Calu3 (cell line): ENCODE measurements at regions not wholly inside any gene's neighbourhood (a gene's known extent, or its start where the extent isn't known, plus 50 kb on each side); places are given as distances from the start of the nearest gene placed in this dataset.

Source experiments
- BruUV-seq: library from RNA; stranded (reverse); fragments of 400-500 nt; replicated peaks from 2 replicates; lab custom pipeline; 2021; lab: Mats Ljungman, UMichigan
- CTCF ChIA-PET: fragments of 300-600 bp; sonication (Branson Sonifier 250); formaldehyde crosslinking; loops from one replicate; lab custom pipeline; 2022; ENCODE audit warnings: antibody characterized with exemption; lab: Charles Lee
- DNase-seq: peaks from one replicate; pipeline ENCODE4 v3.0.0; 2022
- H3K27ac Mint-ChIP-seq: one replicate; pipeline ENCODE4 v1.8.0; 2022; ENCODE audit warnings: mixed read lengths; ENCODE audit not compliant: unreplicated experiment
- H3K27me3 Mint-ChIP-seq: one replicate; pipeline ENCODE4 v1.8.0; 2022; ENCODE audit warnings: mixed read lengths; ENCODE audit not compliant: unreplicated experiment
- H3K36me3 Mint-ChIP-seq: one replicate; pipeline ENCODE4 v1.8.0; 2022; ENCODE audit warnings: mild to moderate bottlenecking, moderate library complexity, mixed read lengths; ENCODE audit not compliant: insufficient read depth, unreplicated experiment
- H3K4me1 Mint-ChIP-seq: one replicate; pipeline ENCODE4 v1.8.0; 2022; ENCODE audit warnings: mild to moderate bottlenecking, low read depth, mixed read lengths; ENCODE audit not compliant: unreplicated experiment
- H3K4me3 Mint-ChIP-seq: one replicate; pipeline ENCODE4 v1.8.0; 2022; ENCODE audit warnings: mild to moderate bottlenecking, low read depth, moderate library complexity, mixed read lengths; ENCODE audit not compliant: unreplicated experiment
- H3K9me3 Mint-ChIP-seq: one replicate; pipeline ENCODE4 v1.8.0; 2022; ENCODE audit warnings: low read depth, mixed read lengths; ENCODE audit not compliant: unreplicated experiment
- CTCF ChIP-seq: fragments of 200-600 bp; IDR thresholded peaks from one replicate; pipeline ENCODE4 v1.8.0; 2022; ENCODE audit warnings: antibody characterized with exemption; ENCODE audit not compliant: unreplicated experiment
- intact Hi-C: fragments of 100-400 bp; cut with micrococcal nuclease; formaldehyde crosslinking; loops from one replicate; pipeline ENCODE4 v1.10.0; 2022; ENCODE audit not compliant: unreplicated experiment

GRCh38 chr17:13788385-13788784, 186.7 kb upstream of the HS3ST3A1 start:
- no peak for TF ChIP-seq CTCF
- H3K9me3 Mint-ChIP-seq, result peaks cover 7% of the 10 kb centered on the region
- H3K4me1 Mint-ChIP-seq, result no peaks in the 10 kb centered on the region
- H3K27ac Mint-ChIP-seq, result no peak overlapping the region
- CTCF ChIA-PET, result no interaction called here
- H3K4me3 Mint-ChIP-seq, result no peak overlapping the region
- intact Hi-C loops, result no loop called here
- no TSS peak for BruUV-seq
- no peaks in the 10 kb centered on the region for H3K27me3 Mint-ChIP-seq
- no peak for DNase-seq
- no peaks in the 10 kb centered on the region for H3K36me3 Mint-ChIP-seq

GRCh38 chr17:13792314-13792713, 190.6 kb upstream of the HS3ST3A1 start:
- intact Hi-C loops, result no loop called here

GRCh38 chr17:13793951-13794350, 192.2 kb upstream of the HS3ST3A1 start:
- CTCF ChIA-PET, result no interaction called here
- peaks cover 9% of the 10 kb centered on the region for H3K9me3 Mint-ChIP-seq
- no peaks in the 10 kb centered on the region for H3K36me3 Mint-ChIP-seq
- no TSS peak for BruUV-seq
- no peak overlapping the region for H3K4me3 Mint-ChIP-seq
- H3K27me3 Mint-ChIP-seq, result no peaks in the 10 kb centered on the region
- no peak for TF ChIP-seq CTCF
- no peak for DNase-seq
- no peaks in the 10 kb centered on the region for H3K4me1 Mint-ChIP-seq
- no peak overlapping the region for H3K27ac Mint-ChIP-seq
- intact Hi-C loops, result no loop called here

More at GRCh38 chr17:13792314-13792713, 190.6 kb upstream of the HS3ST3A1 start:
- BruUV-seq, result no TSS peak
- no peak for TF ChIP-seq CTCF
- CTCF ChIA-PET, result no interaction called here
- no peaks in the 10 kb centered on the region for H3K4me1 Mint-ChIP-seq
- H3K9me3 Mint-ChIP-seq, result peaks cover 6% of the 10 kb centered on the region
- no peaks in the 10 kb centered on the region for H3K36me3 Mint-ChIP-seq
- no peak overlapping the region for H3K27ac Mint-ChIP-seq
- H3K4me3 Mint-ChIP-seq, result no peak overlapping the region
- DNase-seq, result no peak
- H3K27me3 Mint-ChIP-seq, result no peaks in the 10 kb centered on the region

- BruUV-seq, result no TSS peak
- CTCF ChIA-PET, result no interaction called here
- intact Hi-C loops, result no loop called here
- DNase-seq, result no peak
- H3K36me3 Mint-ChIP-seq, result no peaks in the 10 kb centered on the region
- H3K4me1 Mint-ChIP-seq, result no peaks in the 10 kb centered on the region
- H3K4me3 Mint-ChIP-seq, result no peak overlapping the region
- peaks cover 12% of the 10 kb centered on the region for H3K9me3 Mint-ChIP-seq
- no peaks in the 10 kb centered on the region for H3K27me3 Mint-ChIP-seq
- no peak overlapping the region for H3K27ac Mint-ChIP-seq
- no peak for TF ChIP-seq CTCF
Measured at GRCh38 chr17:13797863-13798262, 196.1 kb upstream of the HS3ST3A1 start.
